ENCODE measurements at regions not wholly inside any gene's neighbourhood (a gene's known extent, or its start where the extent isn't known, plus 50 kb on each side); places are given as distances from the start of the nearest gene placed in this dataset.

GRCh38 chr5:82886911-82887310 is 190.3 kb downstream of the TMEM167A start:
- no peak overlapping the region for H2AFZ ChIP-seq (ENCODE audit: low read depth, low read length)
- intact Hi-C loops (cut with micrococcal nuclease) (no loop called here), in situ Hi-C loops (cut with MboI) (no loop called here)
- no peaks in the 10 kb centered on the region for H3K4me1 ChIP-seq (replicated peaks in 1 of 2; ENCODE audit: control insufficient read depth in 2 of 2, insufficient read depth in 2 of 2, low read length in 2 of 2)
- no peak overlapping the region for H3K4me3 ChIP-seq
- FAIRE-seq (no peak), ATAC-seq (no peak), DNase-seq (ENCODE audit: extremely low read depth in 1 of 4, low spot score in 3 of 4) (no peak)
- H4K20me1 ChIP-seq (replicated peaks; ENCODE audit: control insufficient read depth, insufficient read depth, low read length): no peaks in the 10 kb centered on the region
- 0% methylated on average over 1 of the region's 1 CpG for WGBS (ENCODE audit: insufficient coverage, low coverage, missing lambda C conversion rate)
- POLR2A ChIA-PET: no interaction called here
- no peak overlapping the region for H3K4me2 ChIP-seq (ENCODE audit: insufficient read depth, low read length)
- no peaks in the 10 kb centered on the region for H3K9me1 ChIP-seq (ENCODE audit: control insufficient read depth, insufficient read depth, low read length)
- H3K27ac ChIP-seq (ENCODE audit: extremely low read depth, low read depth, low read length): no peak overlapping the region
- no TSS peak for BruUV-seq (replicated peaks)
- TF ChIP-seq MCM5 (IDR thresholded peaks at IDR 0.05; ENCODE audit: low read depth) (no peak), HNRNPUL1 (IDR thresholded peaks at IDR 0.05; ENCODE audit: low read length) (no peak), ZNF324 (CRISPR knock-in tag; IDR thresholded peaks at IDR 0.05) (no peak), EHMT2 (IDR thresholded peaks at IDR 0.05) (no peak), RFX1 (IDR thresholded peaks at IDR 0.05) (no peak), RHOXF2B (CRISPR knock-in tag; conservative IDR thresholded peaks at IDR 0.05) (no peak), ILF3 (IDR thresholded peaks at IDR 0.05; ENCODE audit: borderline replicate concordance) (no peak)
- H3K36me3 ChIP-seq (ENCODE audit: control insufficient read depth, insufficient read depth, low read length): no peaks in the 10 kb centered on the region
- CTCF ChIA-PET (ENCODE audit: low intra/inter-chr PET ratio): no interaction called here
- no peaks in the 10 kb centered on the region for H3K9me3 ChIP-seq (replicated peaks; ENCODE audit: control insufficient read depth, insufficient read depth, low read depth, low read length)
- H3K9ac ChIP-seq (ENCODE audit: insufficient read depth in 1 of 2, low read depth in 2 of 2, low read length in 2 of 2): no peak overlapping the region
- no peaks in the 10 kb centered on the region for H3K79me2 ChIP-seq (ENCODE audit: control insufficient read depth, insufficient read depth, low read length)
- H3K27me3 ChIP-seq (ENCODE audit: control insufficient read depth in 2 of 2, insufficient read depth in 2 of 2, low read length in 2 of 2): no peaks in the 10 kb centered on the region

GRCh38 chr5:82885627-82886389 is 191.4 kb downstream of the TMEM167A start:
- H3K4me2 ChIP-seq (ENCODE audit: insufficient read depth, low read length): no peak overlapping the region
- FAIRE-seq: no peak
- TF ChIP-seq U2AF2 (optimal IDR thresholded peaks at IDR 0.05; ENCODE audit: low read depth, low read length) (no peak), MECOM (CRISPR knock-in tag; IDR thresholded peaks at IDR 0.05) (no peak)

More at GRCh38 chr5:82885627-82886389, 191.4 kb downstream of the TMEM167A start:
- ATAC-seq (no peak), DNase-seq (ENCODE audit: extremely low read depth in 1 of 4, low spot score in 3 of 4) (no peak)
- H2AFZ ChIP-seq (ENCODE audit: low read depth, low read length): no peak overlapping the region
- H3K4me3 ChIP-seq: no peak overlapping the region
- no peaks in the 10 kb centered on the region for H3K79me2 ChIP-seq (ENCODE audit: control insufficient read depth, insufficient read depth, low read length)
- in situ Hi-C loops (cut with MboI): no loop called here
- H3K9me3 ChIP-seq (replicated peaks; ENCODE audit: control insufficient read depth, insufficient read depth, low read depth, low read length): no peaks in the 10 kb centered on the region
- POLR2A ChIA-PET: no interaction called here
- no peaks in the 10 kb centered on the region for H3K27me3 ChIP-seq (ENCODE audit: control insufficient read depth in 2 of 2, insufficient read depth in 2 of 2, low read length in 2 of 2)
- no peaks in the 10 kb centered on the region for H3K4me1 ChIP-seq (replicated peaks in 1 of 2; ENCODE audit: control insufficient read depth in 2 of 2, insufficient read depth in 2 of 2, low read length in 2 of 2)
- H3K36me3 ChIP-seq (ENCODE audit: control insufficient read depth, insufficient read depth, low read length): no peaks in the 10 kb centered on the region
- CTCF ChIA-PET (ENCODE audit: low intra/inter-chr PET ratio): interaction anchor here (0.6 kb wide), 1 partner anchor 596 kb away, joined by 3 read pairs; no protein-coding TSS in a partner anchor
- H4K20me1 ChIP-seq (replicated peaks; ENCODE audit: control insufficient read depth, insufficient read depth, low read length): no peaks in the 10 kb centered on the region
- H3K9me1 ChIP-seq (ENCODE audit: control insufficient read depth, insufficient read depth, low read length): no peaks in the 10 kb centered on the region
- 4% methylated on average over 2 of the region's 3 CpGs for WGBS (ENCODE audit: insufficient coverage, low coverage, missing lambda C conversion rate)
- intact Hi-C loops (cut with micrococcal nuclease): no loop called here
- H3K9ac ChIP-seq (ENCODE audit: insufficient read depth in 1 of 2, low read depth in 2 of 2, low read length in 2 of 2): no peak overlapping the region
- H3K27ac ChIP-seq (ENCODE audit: extremely low read depth, low read depth, low read length): no peak overlapping the region
- no TSS peak for BruUV-seq (replicated peaks)
